HUES6 (cell line): ENCODE measurements at regions not wholly inside any gene's neighbourhood (a gene's known extent, or its start where the extent isn't known, plus 50 kb on each side); places are given as distances from the start of the nearest gene placed in this dataset.
"Not testable (repeated sequence)": the region's sequence is repeated elsewhere in the genome, so short reads cannot be mapped to it uniquely, and the experiment has no call there.

Source experiments
- H3K27ac ChIP-seq: 2 replicates; pipeline ENCODE4 v1.7.0; 2013; ENCODE audit warnings: low read depth, mild to moderate bottlenecking, low read length, inconsistent platforms
- H3K27me3 ChIP-seq: 2 replicates; pipeline ENCODE4 v1.6.1; 2013; ENCODE audit warnings: low read length; ENCODE audit not compliant: control insufficient read depth, insufficient read depth
- H3K36me3 ChIP-seq: 2 replicates; pipeline ENCODE4 v1.6.1; 2013; ENCODE audit warnings: low read length; ENCODE audit not compliant: control insufficient read depth, insufficient read depth
- H3K4me1 ChIP-seq: 2 replicates; pipeline ENCODE4 v1.6.1; 2013; ENCODE audit warnings: low read length; ENCODE audit not compliant: control insufficient read depth, insufficient read depth
- H3K4me3 ChIP-seq: 2 replicates; pipeline ENCODE4 v1.5.1; 2013; ENCODE audit warnings: low read depth, low read length
- H3K9ac ChIP-seq: one replicate; pipeline ENCODE4 v1.6.1; 2013; ENCODE audit warnings: mild to moderate bottlenecking, low read length
- H3K9me3 ChIP-seq: 2 replicates; pipeline ENCODE4 v1.6.1; 2013; ENCODE audit warnings: low read depth, low read length; ENCODE audit not compliant: control insufficient read depth, insufficient read depth

GRCh38 chr5:155144956-155145355 is 131.4 kb downstream of the KIF4B start:
- no peaks in the 10 kb centered on the region for H3K9me3 ChIP-seq
- no peaks in the 10 kb centered on the region for H3K27me3 ChIP-seq
- H3K4me3 ChIP-seq = no peak overlapping the region
- H3K27ac ChIP-seq = no peak overlapping the region
- H3K9ac ChIP-seq = no peak overlapping the region
- H3K4me1 ChIP-seq = no peaks in the 10 kb centered on the region
- H3K36me3 ChIP-seq = no peaks in the 10 kb centered on the region

GRCh38 chr5:155147222-155147621 is 133.7 kb downstream of the KIF4B start:
- H3K36me3 ChIP-seq = no peaks in the 10 kb centered on the region
- H3K9me3 ChIP-seq = no peaks in the 10 kb centered on the region
- H3K27me3 ChIP-seq = no peaks in the 10 kb centered on the region
- no peak overlapping the region for H3K27ac ChIP-seq
- no peak overlapping the region for H3K4me3 ChIP-seq
- no peak overlapping the region for H3K9ac ChIP-seq
- H3K4me1 ChIP-seq = no peaks in the 10 kb centered on the region

GRCh38 chr5:155148694-155149093 is 135.1 kb downstream of the KIF4B start:
- Histone ChIP-seq H3K4me1 (no peaks in the 10 kb centered on the region), H3K9me3 (no peaks in the 10 kb centered on the region), H3K9ac (no peak overlapping the region), H3K27ac (no peak overlapping the region), H3K27me3 (no peaks in the 10 kb centered on the region), H3K36me3 (no peaks in the 10 kb centered on the region), H3K4me3 (no peak overlapping the region)

- no peak overlapping the region for H3K4me3 ChIP-seq
- H3K36me3 ChIP-seq = no peaks in the 10 kb centered on the region
- H3K4me1 ChIP-seq = no peaks in the 10 kb centered on the region
- no peak overlapping the region for H3K9ac ChIP-seq
- no peak overlapping the region for H3K27ac ChIP-seq
- no peaks in the 10 kb centered on the region for H3K9me3 ChIP-seq
- no peaks in the 10 kb centered on the region for H3K27me3 ChIP-seq
These were observed 136.5 kb downstream of the KIF4B start for GRCh38 chr5:155150012-155150411.

GRCh38 chr5:155154973-155155372 is 141.4 kb downstream of the KIF4B start:
- Histone ChIP-seq H3K4me3 (no peak overlapping the region), H3K27ac (no peak overlapping the region), H3K4me1 (no peaks in the 10 kb centered on the region), H3K27me3 (no peaks in the 10 kb centered on the region), H3K9ac (no peak overlapping the region), H3K36me3 (no peaks in the 10 kb centered on the region), H3K9me3 (no peaks in the 10 kb centered on the region)

GRCh38 chr5:155163084-155163483 is 149.5 kb downstream of the KIF4B start:
- H3K9ac ChIP-seq, H3K27ac ChIP-seq, H3K4me1 ChIP-seq, H3K27me3 ChIP-seq, H3K4me3 ChIP-seq, H3K36me3 ChIP-seq: not testable (repeated sequence)
- peaks cover 22% of the 10 kb centered on the region for H3K9me3 ChIP-seq

- H3K27ac ChIP-seq = no peak overlapping the region
These were observed 154.2 kb downstream of the KIF4B start for GRCh38 chr5:155167736-155168135.

GRCh38 chr5:155181542-155181941 is 168.0 kb downstream of the KIF4B start:
- Histone ChIP-seq H3K4me1 (no peaks in the 10 kb centered on the region), H3K27ac (no peak overlapping the region), H3K4me3 (no peak overlapping the region), H3K27me3 (no peaks in the 10 kb centered on the region), H3K36me3 (no peaks in the 10 kb centered on the region), H3K9me3 (0 out of 2 replicates have a peak, but pooled peaks cover 3% of the 10 kb centered on the region), H3K9ac (no peak overlapping the region)

More at GRCh38 chr5:155167736-155168135, 154.2 kb downstream of the KIF4B start:
- peaks cover 27% of the 10 kb centered on the region for H3K9me3 ChIP-seq
- no peak overlapping the region for H3K9ac ChIP-seq
- no peaks in the 10 kb centered on the region for H3K4me1 ChIP-seq
- no peak overlapping the region for H3K4me3 ChIP-seq
- H3K27me3 ChIP-seq = no peaks in the 10 kb centered on the region
- H3K36me3 ChIP-seq = no peaks in the 10 kb centered on the region

GRCh38 chr5:155189476-155189875 is 175.9 kb downstream of the KIF4B start:
- Histone ChIP-seq H3K36me3 (no peaks in the 10 kb centered on the region), H3K9ac (no peak overlapping the region), H3K4me3 (no peak overlapping the region), H3K9me3 (0 out of 2 replicates have a peak, but pooled peaks cover 3% of the 10 kb centered on the region), H3K27ac (no peak overlapping the region), H3K27me3 (no peaks in the 10 kb centered on the region), H3K4me1 (peaks cover 18% of the 10 kb centered on the region)

- peaks cover 18% of the 10 kb centered on the region for H3K4me1 ChIP-seq
- H3K27ac ChIP-seq = no peak overlapping the region
- H3K4me3 ChIP-seq = no peak overlapping the region
- no peaks in the 10 kb centered on the region for H3K27me3 ChIP-seq
- H3K9ac ChIP-seq = no peak overlapping the region
- peaks cover 7% of the 10 kb centered on the region; the same call in 1 of the 2 replicates for H3K9me3 ChIP-seq
- no peaks in the 10 kb centered on the region for H3K36me3 ChIP-seq
These were observed 176.4 kb downstream of the KIF4B start for GRCh38 chr5:155189981-155190380.

- peaks cover 8% of the 10 kb centered on the region; the same call in 1 of the 2 replicates for H3K9me3 ChIP-seq
- peaks cover 18% of the 10 kb centered on the region for H3K4me1 ChIP-seq
- H3K9ac ChIP-seq = no peak overlapping the region
- no peak overlapping the region for H3K27ac ChIP-seq
- H3K27me3 ChIP-seq = no peaks in the 10 kb centered on the region
- no peaks in the 10 kb centered on the region for H3K36me3 ChIP-seq
- H3K4me3 ChIP-seq = no peak overlapping the region
These were observed 179.5 kb downstream of the KIF4B start for GRCh38 chr5:155193029-155193428.
